ENCODE measurements at regions not wholly inside any gene's neighbourhood (a gene's known extent, or its start where the extent isn't known, plus 50 kb on each side); places are given as distances from the start of the nearest gene placed in this dataset.

GRCh38 chr7:152564656-152565250 lies 111.2 kb downstream of the XRCC2 start:
- WGBS (ENCODE audit: low lambda C conversion rate) = 39% methylated on average over 8 of the region's 8 CpGs
- H3K9ac ChIP-seq (ENCODE audit: insufficient read depth, low read depth, low read length) = no peak overlapping the region
- no peak for ATAC-seq
- H3K36me3 ChIP-seq (replicated peaks in 1 of 2; ENCODE audit: control insufficient read depth in 1 of 2, insufficient read depth in 2 of 2, low read length in 2 of 2) = no peaks in the 10 kb centered on the region
- no peak overlapping the region for H3K27ac ChIP-seq (ENCODE audit: extremely low read length, insufficient read depth, low read length)
- ChIA-PET POLR2A (no interaction called here), CTCF (ENCODE audit: low intra/inter-chr PET ratio, low total read pairs) (no interaction called here)
- no peak for DNase-seq (ENCODE audit: low spot score)
- no peak overlapping the region for H3K4me3 ChIP-seq (replicated peaks in 1 of 3; ENCODE audit: insufficient read depth in 1 of 3, low read depth in 2 of 3, low read length in 3 of 3)
- H3K9me3 ChIP-seq (ENCODE audit: low read length) = no peaks in the 10 kb centered on the region
- no peaks in the 10 kb centered on the region for H3K79me2 ChIP-seq (ENCODE audit: insufficient read depth, low read length)
- no peaks in the 10 kb centered on the region for H4K20me1 ChIP-seq (ENCODE audit: insufficient read depth, low read length)
- no TSS peak for BruUV-seq (replicated peaks)
- FAIRE-seq = no peak
- in situ Hi-C loops (cut with HindIII; ENCODE audit: extremely low pct_ligation_motif_present, low pct_unique_long_range_greater_than_20kb) = no loop called here
- no peak overlapping the region for H3K4me2 ChIP-seq (ENCODE audit: low read depth, low read length)
- no peaks in the 10 kb centered on the region for H3K4me1 ChIP-seq (ENCODE audit: insufficient read depth, low read length)
- no peak overlapping the region for H2AFZ ChIP-seq (ENCODE audit: low read length)
- intact Hi-C loops (cut with micrococcal nuclease; ENCODE audit: unreplicated experiment) = no loop called here
- peaks cover 0 to 4% of the 10 kb centered on the region in 2 experiments; a peak in 2 of 5 replicates for H3K27me3 ChIP-seq (ENCODE audit: control insufficient read depth in 1 of 2, insufficient read depth in 2 of 2, low read length in 2 of 2)
- TF ChIP-seq ZNF234 (CRISPR knock-in tag; conservative IDR thresholded peaks at IDR 0.05) (no peak), ONECUT2 (CRISPR knock-in tag; IDR thresholded peaks at IDR 0.05) (no peak), ZNF383 (CRISPR knock-in tag; IDR thresholded peaks at IDR 0.05; ENCODE audit: borderline replicate concordance) (no peak), RAD21 (CRISPR knock-in tag; IDR thresholded peaks at IDR 0.05) (no peak), MAZ (IDR thresholded peaks at IDR 0.05; ENCODE audit: borderline replicate concordance, low read depth, low read length) (no peak), MAZ (CRISPR knock-in tag; IDR thresholded peaks at IDR 0.05; ENCODE audit: low read depth) (no peak), FOXK1 (CRISPR knock-in tag; IDR thresholded peaks at IDR 0.05; ENCODE audit: borderline replicate concordance, low read depth) (no peak), GATAD2A (CRISPR knock-in tag; IDR thresholded peaks at IDR 0.05) (no peak), ZGPAT (CRISPR knock-in tag; IDR thresholded peaks at IDR 0.05) (no peak), NR2C2 (CRISPR knock-in tag; IDR thresholded peaks at IDR 0.05; ENCODE audit: borderline replicate concordance) (no peak), ARNT (IDR thresholded peaks at IDR 0.05) (no peak), ZNF816 (CRISPR knock-in tag; IDR thresholded peaks at IDR 0.05; ENCODE audit: borderline replicate concordance) (no peak), ZNF235 (CRISPR knock-in tag; IDR thresholded peaks at IDR 0.05; ENCODE audit: borderline replicate concordance) (no peak), NFYB (CRISPR knock-in tag; IDR thresholded peaks at IDR 0.05) (no peak)
- TF ChIP-seq, protein P1, sequence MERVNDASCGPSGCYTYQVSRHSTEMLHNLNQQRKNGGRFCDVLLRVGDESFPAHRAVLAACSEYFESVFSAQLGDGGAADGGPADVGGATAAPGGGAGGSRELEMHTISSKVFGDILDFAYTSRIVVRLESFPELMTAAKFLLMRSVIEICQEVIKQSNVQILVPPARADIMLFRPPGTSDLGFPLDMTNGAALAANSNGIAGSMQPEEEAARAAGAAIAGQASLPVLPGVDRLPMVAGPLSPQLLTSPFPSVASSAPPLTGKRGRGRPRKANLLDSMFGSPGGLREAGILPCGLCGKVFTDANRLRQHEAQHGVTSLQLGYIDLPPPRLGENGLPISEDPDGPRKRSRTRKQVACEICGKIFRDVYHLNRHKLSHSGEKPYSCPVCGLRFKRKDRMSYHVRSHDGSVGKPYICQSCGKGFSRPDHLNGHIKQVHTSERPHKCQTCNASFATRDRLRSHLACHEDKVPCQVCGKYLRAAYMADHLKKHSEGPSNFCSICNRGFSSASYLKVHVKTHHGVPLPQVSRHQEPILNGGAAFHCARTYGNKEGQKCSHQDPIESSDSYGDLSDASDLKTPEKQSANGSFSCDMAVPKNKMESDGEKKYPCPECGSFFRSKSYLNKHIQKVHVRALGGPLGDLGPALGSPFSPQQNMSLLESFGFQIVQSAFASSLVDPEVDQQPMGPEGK (CRISPR knock-in tag; IDR thresholded peaks at IDR 0.05) = no peak
- TF ChIP-seq, protein P2, sequence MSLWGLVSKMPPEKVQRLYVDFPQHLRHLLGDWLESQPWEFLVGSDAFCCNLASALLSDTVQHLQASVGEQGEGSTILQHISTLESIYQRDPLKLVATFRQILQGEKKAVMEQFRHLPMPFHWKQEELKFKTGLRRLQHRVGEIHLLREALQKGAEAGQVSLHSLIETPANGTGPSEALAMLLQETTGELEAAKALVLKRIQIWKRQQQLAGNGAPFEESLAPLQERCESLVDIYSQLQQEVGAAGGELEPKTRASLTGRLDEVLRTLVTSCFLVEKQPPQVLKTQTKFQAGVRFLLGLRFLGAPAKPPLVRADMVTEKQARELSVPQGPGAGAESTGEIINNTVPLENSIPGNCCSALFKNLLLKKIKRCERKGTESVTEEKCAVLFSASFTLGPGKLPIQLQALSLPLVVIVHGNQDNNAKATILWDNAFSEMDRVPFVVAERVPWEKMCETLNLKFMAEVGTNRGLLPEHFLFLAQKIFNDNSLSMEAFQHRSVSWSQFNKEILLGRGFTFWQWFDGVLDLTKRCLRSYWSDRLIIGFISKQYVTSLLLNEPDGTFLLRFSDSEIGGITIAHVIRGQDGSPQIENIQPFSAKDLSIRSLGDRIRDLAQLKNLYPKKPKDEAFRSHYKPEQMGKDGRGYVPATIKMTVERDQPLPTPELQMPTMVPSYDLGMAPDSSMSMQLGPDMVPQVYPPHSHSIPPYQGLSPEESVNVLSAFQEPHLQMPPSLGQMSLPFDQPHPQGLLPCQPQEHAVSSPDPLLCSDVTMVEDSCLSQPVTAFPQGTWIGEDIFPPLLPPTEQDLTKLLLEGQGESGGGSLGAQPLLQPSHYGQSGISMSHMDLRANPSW (CRISPR knock-in tag; IDR thresholded peaks at IDR 0.05; ENCODE audit: borderline replicate concordance) = no peak
